Activated CD8-positive, alpha-beta T cell treated with anti-CD3 and anti-CD28 coated beads, Interleukin-2, amount 10 ng/mL, durations not matched to agents 7 days and 5 days (primary cell): ENCODE measurements at regions not wholly inside any gene's neighbourhood (a gene's known extent, or its start where the extent isn't known, plus 50 kb on each side); places are given as distances from the start of the nearest gene placed in this dataset.

Source experiments
- ATAC-seq: fragments of 150-1000 bp; cut with Tn5 transposase; one replicate; pipeline ENCODE4 v1.10.0; 2021; ENCODE audit warnings: moderate library complexity
- CTCF ChIA-PET: fragments of 350-600 bp; sonication (Branson Sonifier 250); formaldehyde crosslinking; loops from one replicate; lab custom pipeline; 2021; ENCODE audit warnings: antibody characterized with exemption; lab: Charles Lee
- POLR2A ChIA-PET: fragments of 350-600 bp; sonication (Branson Sonifier 250); formaldehyde crosslinking; loops from one replicate; lab custom pipeline; 2021; ENCODE audit warnings: antibody characterized with exemption; lab: Charles Lee
- DNase-seq: peaks from one replicate; pipeline ENCODE4 v3.0.0-alpha.2; 2020
- H3K27ac Mint-ChIP-seq: one replicate; pipeline ENCODE4 v1.8.0; 2021; ENCODE audit warnings: mild to moderate bottlenecking, mixed read lengths
- H3K27me3 Mint-ChIP-seq: one replicate; pipeline ENCODE4 v1.8.0; 2021; ENCODE audit warnings: low read depth, mixed read lengths
- H3K36me3 Mint-ChIP-seq: one replicate; pipeline ENCODE4 v1.8.0; 2021; ENCODE audit warnings: low read depth, mixed read lengths
- H3K4me1 Mint-ChIP-seq: one replicate; pipeline ENCODE4 v1.8.0; 2021; ENCODE audit warnings: low read depth, mixed read lengths
- H3K4me3 Mint-ChIP-seq: one replicate; pipeline ENCODE4 v1.8.0; 2021; ENCODE audit warnings: mild to moderate bottlenecking, mixed read lengths
- H3K9me3 Mint-ChIP-seq: one replicate; pipeline ENCODE4 v1.8.0; 2022; ENCODE audit warnings: mixed read lengths; ENCODE audit not compliant: insufficient read depth

DNA sequence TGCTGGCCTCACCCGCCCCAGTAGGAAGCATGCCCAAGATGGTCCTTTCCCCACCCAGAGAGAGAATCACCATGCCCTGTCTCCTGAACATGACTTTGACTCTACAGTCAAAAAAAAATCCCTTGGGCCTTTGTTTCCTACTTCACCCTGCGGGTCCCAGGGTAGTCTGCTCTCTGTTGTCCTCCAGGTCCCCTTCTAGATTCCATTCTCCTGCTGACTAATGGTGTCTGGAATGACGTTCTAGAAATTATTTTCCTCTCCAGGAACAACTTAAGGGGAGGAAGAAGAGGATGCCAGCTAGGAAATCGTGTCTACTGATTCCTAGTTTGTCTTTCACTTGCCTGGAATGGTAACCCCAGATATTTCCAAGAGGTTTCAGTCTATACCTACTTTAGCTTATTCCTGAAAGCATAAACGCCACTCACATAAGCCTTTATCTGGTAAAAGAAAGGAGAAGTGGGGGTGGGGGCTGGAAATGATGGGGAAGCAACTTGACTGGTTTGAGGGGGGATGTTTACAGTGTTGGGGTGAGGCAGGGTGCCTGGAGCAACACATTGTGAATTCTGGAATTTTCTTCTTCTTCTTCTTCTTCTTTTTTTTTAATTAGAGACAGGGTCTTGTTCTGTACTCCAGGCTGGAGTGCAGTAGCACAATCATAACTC is 93.9 kb downstream of the SNX18 start:
- Mint-ChIP-seq H3K36me3 (peaks cover 40% of the 10 kb centered on the region), H3K9me3 (peaks cover 5% of the 10 kb centered on the region), H3K4me3 (no peak overlapping the region), H3K4me1 (peaks cover 29% of the 10 kb centered on the region), H3K27ac (peak overlapping the region; percentile 93), H3K27me3 (no peaks in the 10 kb centered on the region)
- ChIA-PET CTCF (interaction anchor here (0.6 to 2.8 kb wide), 12 partner anchors 8 to 281 kb away, joined by 3 to 13 read pairs (median 4); partner anchors contain the start of gene SNX18), POLR2A (interaction anchor here (1.4 to 1.8 kb wide), 4 partner anchors 35 to 133 kb away, joined by 3 to 19 read pairs (median 8); partner anchors contain the start of gene SNX18)
- DNase-seq (no peak), ATAC-seq (no peak)

GRCh38 chr5:54610197-54610944 is 92.8 kb downstream of the SNX18 start:
- ChIA-PET CTCF (interaction anchor here (0.7 to 2.8 kb wide), 13 partner anchors 9 to 282 kb away, joined by 3 to 13 read pairs (median 4); partner anchors contain the start of gene SNX18), POLR2A (interaction anchor here (1.4 to 1.8 kb wide), 4 partner anchors 36 to 134 kb away, joined by 3 to 19 read pairs (median 8); partner anchors contain the start of gene SNX18)
- H3K4me1 Mint-ChIP-seq = peaks cover 29% of the 10 kb centered on the region
- H3K9me3 Mint-ChIP-seq = peaks cover 5% of the 10 kb centered on the region
- peak overlapping the region; percentile 93 for H3K27ac Mint-ChIP-seq
- ATAC-seq = peak; percentile 91
- peaks cover 38% of the 10 kb centered on the region for H3K36me3 Mint-ChIP-seq
- peak; percentile 73 for DNase-seq
- H3K27me3 Mint-ChIP-seq = no peaks in the 10 kb centered on the region
- peak overlapping the region; percentile 61 for H3K4me3 Mint-ChIP-seq

GRCh38 chr5:54608423-54609085 is 91.0 kb downstream of the SNX18 start:
- peaks cover 30% of the 10 kb centered on the region for H3K36me3 Mint-ChIP-seq
- peaks cover 5% of the 10 kb centered on the region for H3K9me3 Mint-ChIP-seq
- peaks cover 29% of the 10 kb centered on the region for H3K4me1 Mint-ChIP-seq
- no peak overlapping the region for H3K27ac Mint-ChIP-seq
- peaks cover 3% of the 10 kb centered on the region for H3K27me3 Mint-ChIP-seq
- POLR2A ChIA-PET = no interaction called here
- no peak overlapping the region for H3K4me3 Mint-ChIP-seq
- CTCF ChIA-PET = interaction anchor here (1.5 kb wide), 1 partner anchor 92 kb away, joined by 4 read pairs; no protein-coding TSS in a partner anchor
- ATAC-seq (no peak), DNase-seq (no peak)

- ChIA-PET POLR2A (no interaction called here), CTCF (interaction anchor here (1.2 kb wide), 1 partner anchor 15 kb away, joined by 3 read pairs; no protein-coding TSS in a partner anchor)
- Mint-ChIP-seq H3K4me3 (no peak overlapping the region), H3K9me3 (peaks cover 5% of the 10 kb centered on the region), H3K36me3 (peaks cover 30% of the 10 kb centered on the region), H3K4me1 (peaks cover 27% of the 10 kb centered on the region), H3K27ac (no peak overlapping the region), H3K27me3 (peaks cover 4% of the 10 kb centered on the region)
- DNase-seq (no peak), ATAC-seq (no peak)
These were observed 89.4 kb downstream of the SNX18 start for GRCh38 chr5:54607006-54607405.

DNA sequence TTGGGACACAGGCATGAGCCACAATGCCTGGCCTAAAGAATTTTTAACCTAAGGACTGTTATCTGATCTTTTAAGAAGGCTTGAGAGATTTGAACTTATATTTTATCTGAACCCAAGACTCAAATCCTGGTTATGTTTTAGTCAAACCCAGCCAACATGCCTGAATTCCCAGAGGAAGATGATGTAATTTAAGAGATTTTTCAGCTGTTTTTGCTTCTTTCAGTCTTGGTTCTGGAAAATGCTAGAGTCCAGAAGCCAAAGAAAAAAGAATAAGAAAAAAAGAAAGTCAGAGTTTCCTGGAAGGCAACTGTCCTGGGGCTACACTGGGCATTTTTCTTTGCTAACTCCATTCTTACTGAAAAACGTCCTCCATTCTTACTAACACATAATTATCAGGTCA is 85.8 kb downstream of the SNX18 start:
- H3K4me3 Mint-ChIP-seq = no peak overlapping the region
- ChIA-PET CTCF (no interaction called here), POLR2A (no interaction called here)

DNA sequence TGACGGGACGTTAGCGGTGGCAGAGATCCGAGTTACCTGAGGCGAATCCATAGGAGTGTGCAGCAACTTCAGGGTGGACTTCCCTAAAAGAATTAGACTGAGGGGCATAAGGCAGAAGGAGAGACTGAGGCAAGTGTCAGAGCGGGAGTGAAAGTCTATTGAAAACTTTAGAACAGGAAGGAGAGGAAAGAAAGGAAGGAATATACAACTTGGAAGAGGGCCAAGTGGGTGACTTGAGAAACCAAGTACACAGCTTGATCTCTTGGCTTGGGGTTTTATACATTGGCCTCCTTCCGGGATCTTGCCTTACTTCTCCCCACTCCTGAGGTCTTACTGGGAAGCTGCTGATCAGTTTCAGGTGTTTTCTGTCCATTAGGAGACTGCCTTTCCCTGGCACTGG is 84.9 kb downstream of the SNX18 start:
- Mint-ChIP-seq H3K27ac (no peak overlapping the region), H3K9me3 (peaks cover 14% of the 10 kb centered on the region), H3K27me3 (peaks cover 8% of the 10 kb centered on the region), H3K36me3 (peaks cover 13% of the 10 kb centered on the region), H3K4me1 (no peaks in the 10 kb centered on the region), H3K4me3 (no peak overlapping the region)
- CTCF ChIA-PET = no interaction called here
- DNase-seq (no peak), ATAC-seq (no peak)
- POLR2A ChIA-PET = no interaction called here

More for the DNA sequence above, 85.8 kb downstream of the SNX18 start:
- Mint-ChIP-seq H3K27me3 (peaks cover 8% of the 10 kb centered on the region), H3K27ac (no peak overlapping the region), H3K9me3 (peaks cover 5% of the 10 kb centered on the region), H3K4me1 (no peaks in the 10 kb centered on the region), H3K36me3 (peaks cover 14% of the 10 kb centered on the region)
- ATAC-seq (no peak), DNase-seq (no peak)

DNA sequence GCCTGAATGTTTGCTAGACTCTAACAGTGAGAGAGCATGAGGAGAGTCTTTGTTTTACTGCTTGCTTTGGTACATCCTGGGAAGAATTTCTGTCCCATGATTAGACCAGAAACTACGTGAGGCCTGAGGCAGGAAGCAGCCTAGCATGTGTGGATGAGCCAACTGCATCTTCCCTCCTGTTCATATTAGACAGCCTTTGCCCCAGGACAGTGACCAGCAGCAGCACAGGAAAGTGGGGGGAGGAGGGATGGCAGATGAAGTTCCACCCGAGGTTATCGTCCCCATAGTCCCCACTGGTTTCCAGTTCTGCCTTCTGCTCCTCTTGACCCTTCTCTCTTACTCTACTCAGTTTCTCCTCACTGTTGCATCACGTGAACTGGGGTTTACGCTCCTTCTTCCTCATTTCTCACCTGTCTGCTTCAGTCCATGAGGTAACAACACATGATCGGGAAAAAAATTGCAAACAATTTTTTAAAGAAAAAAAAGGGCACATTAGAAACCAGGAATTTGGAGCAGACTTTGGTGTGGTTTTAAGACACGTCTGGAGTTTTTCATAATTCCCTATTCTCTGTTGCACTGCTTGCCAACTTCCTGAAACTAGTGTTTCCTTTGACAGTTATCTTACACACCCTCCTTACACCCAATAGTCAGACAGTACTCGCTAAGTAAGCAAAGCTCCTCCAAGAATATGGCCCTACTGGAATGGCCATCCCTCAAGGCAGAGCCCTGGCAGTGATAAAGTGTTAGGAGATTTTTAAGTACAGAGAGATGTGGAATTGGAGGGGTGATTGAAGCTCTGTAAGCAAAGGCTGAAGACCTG is 84.1 kb downstream of the SNX18 start:
- peaks cover 11% of the 10 kb centered on the region for H3K27me3 Mint-ChIP-seq
- CTCF ChIA-PET = no interaction called here
- peak overlapping the region; percentile 9 for H3K27ac Mint-ChIP-seq

More for the DNA sequence above, 84.1 kb downstream of the SNX18 start:
- ATAC-seq (no peak), DNase-seq (no peak)
- peaks cover 18% of the 10 kb centered on the region for H3K9me3 Mint-ChIP-seq
- POLR2A ChIA-PET = no interaction called here
- no peak overlapping the region for H3K4me3 Mint-ChIP-seq
- H3K36me3 Mint-ChIP-seq = peaks cover 11% of the 10 kb centered on the region
- H3K4me1 Mint-ChIP-seq = no peaks in the 10 kb centered on the region
